Mammary epithelial cell (primary cell): ENCODE measurements at regions not wholly inside any gene's neighbourhood (a gene's known extent, or its start where the extent isn't known, plus 50 kb on each side); places are given as distances from the start of the nearest gene placed in this dataset.

Source experiments
- CTCF ChIP-seq, 2 donors: IDR thresholded peaks in 1 of 2; conservative IDR thresholded peaks in 1 of 2; 2 replicates each; pipeline ENCODE4 v1.5.1; 2011 to 2012; ENCODE audit warnings: inconsistent platforms in 2 of 2, low read length in 2 of 2, mild to moderate bottlenecking in 2 of 2, control low read depth in 1 of 2, low read depth in 1 of 2; ENCODE audit not compliant: insufficient read depth in 1 of 2; ENCODE audit errors: extremely low read depth in 1 of 2
- EZH2 ChIP-seq: IDR thresholded peaks from 2 replicates; pipeline ENCODE4 v1.6.1; 2012; ENCODE audit warnings: low read length, inconsistent platforms, borderline replicate concordance

GRCh38 chr21:16454399-16454798 lies 724.6 kb downstream of the USP25 start:
- peak; percentile 12 to 52 for TF ChIP-seq CTCF (conservative IDR thresholded peaks at IDR 0.05 in 1 of 2, IDR thresholded peaks at IDR 0.05 in 1 of 2; ENCODE audit: extremely low read depth in 1 of 2, insufficient read depth in 1 of 2, low read depth in 1 of 2, low read length in 2 of 2)
- TF ChIP-seq EZH2, result no peak
